ENCODE measurements at regions not wholly inside any gene's neighbourhood (a gene's known extent, or its start where the extent isn't known, plus 50 kb on each side); places are given as distances from the start of the nearest gene placed in this dataset.
A peak's percentile ranks its signal among the peaks of the same experiment; 100 is the strongest.

DNA sequence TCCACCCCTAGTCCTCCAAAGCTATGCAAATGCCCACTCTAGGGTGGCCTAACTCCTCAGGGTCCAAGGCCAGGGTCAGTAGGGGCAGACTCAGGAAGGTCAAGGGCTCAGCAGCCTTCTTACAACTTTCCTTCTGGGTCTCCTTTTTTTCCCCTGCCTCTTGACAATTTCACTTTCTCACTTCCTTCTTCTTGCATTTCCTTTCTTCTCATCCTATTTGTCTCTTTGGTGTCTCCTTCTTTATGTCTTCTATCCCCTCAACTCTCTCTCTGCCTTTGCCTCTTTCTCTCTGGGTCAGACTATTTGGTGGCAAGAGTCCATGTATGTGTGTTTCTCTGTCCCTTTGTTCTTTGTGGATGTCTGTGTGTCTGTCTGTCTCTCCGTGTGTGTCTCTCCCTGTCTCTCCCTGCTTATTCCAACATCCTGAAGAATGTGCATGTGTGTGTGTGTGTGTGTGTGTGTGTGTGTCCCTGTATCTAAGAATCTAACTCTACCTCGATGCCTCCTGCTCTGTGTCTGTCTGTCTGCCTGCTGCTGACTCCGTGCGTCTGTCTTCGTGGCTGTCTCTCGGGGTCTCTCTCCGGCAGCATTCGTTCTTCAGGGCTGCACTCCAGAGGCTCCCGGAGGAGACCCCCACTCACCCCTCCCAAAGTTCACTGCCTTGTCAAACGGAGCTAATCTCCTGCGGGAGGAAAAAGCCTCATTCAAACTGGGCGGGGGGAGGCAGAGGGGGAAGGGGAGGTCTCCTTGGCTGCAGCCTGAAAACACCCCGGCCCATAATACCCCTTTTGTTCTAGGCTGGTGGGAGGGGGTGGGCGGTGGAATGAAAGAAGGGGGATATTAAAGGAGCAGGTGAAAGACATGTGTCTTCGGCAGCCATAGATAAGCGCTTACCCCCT is 51.7 kb upstream of the FOXP4 start:
- H3K4me3 Mint-ChIP-seq = peak overlapping the region in 1 of 8 donors; percentile 6
- peak overlapping the region in 1 of 6 donors; percentile 18 for H3K27ac Mint-ChIP-seq
- H3K9me3 Mint-ChIP-seq = no peaks in the 10 kb centered on the region
- no peaks in the 10 kb centered on the region for H3K36me3 Mint-ChIP-seq
- H3K27me3 Mint-ChIP-seq = peaks cover 22 to 52% (median 38%) of the 10 kb centered on the region in 3 donors
- DNase-seq (no peak), ATAC-seq (ENCODE audit: low read depth in 2 of 2) (no peak)
- peaks cover 10 to 31% (median 12%) of the 10 kb centered on the region in 3 donors for H3K4me1 Mint-ChIP-seq

All from naive B cell (primary cell).